ENCODE measurements at regions not wholly inside any gene's neighbourhood (a gene's known extent, or its start where the extent isn't known, plus 50 kb on each side); places are given as distances from the start of the nearest gene placed in this dataset.

DNA sequence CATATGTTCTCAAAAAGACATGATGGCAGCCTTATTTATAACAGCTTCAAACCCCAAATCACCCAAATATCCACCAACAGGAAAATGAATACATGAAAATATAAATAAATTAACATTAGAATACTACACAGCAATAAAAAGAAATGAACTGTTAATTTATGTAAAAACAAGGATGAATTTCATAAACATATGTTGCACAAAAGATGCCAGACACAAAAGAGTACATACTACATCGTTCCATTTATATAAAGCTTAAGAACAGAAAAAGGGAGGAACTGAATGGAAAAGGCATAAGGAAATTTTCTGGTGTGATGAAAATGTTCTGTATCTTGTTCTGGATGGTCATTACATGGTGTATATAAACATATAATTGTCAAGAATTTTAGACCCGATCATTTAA is 69.9 kb upstream of the TUSC7 start:
- DNase-seq (ENCODE audit: low read depth) = no peak

DNA sequence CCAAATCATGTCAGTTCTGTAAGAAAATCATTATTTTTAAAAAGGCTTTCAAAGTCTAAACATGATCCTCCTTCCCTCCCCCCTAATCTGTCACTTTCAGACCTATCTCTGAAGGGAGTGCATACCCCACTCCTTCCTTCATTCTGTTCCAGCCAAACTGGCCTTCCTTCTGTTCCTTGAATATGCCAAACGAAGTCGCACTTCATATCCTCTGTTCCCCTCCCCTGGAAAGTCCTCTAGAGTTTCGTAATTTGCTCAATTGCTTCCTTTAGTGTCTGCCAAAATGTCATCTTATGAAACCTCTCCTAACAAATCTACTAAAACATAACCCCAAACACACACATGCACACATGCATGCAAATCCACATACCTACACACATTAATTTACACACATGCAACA is 69.5 kb upstream of the TUSC7 start:
- DNase-seq (ENCODE audit: low read depth) = no peak

- DNase-seq (ENCODE audit: low read depth) = no peak
Observed at GRCh38 chr3:116643001-116643400, 66.6 kb upstream of the TUSC7 start.

GRCh38 chr3:116647996-116648395 is 61.6 kb upstream of the TUSC7 start:
- DNase-seq (ENCODE audit: low read depth) = no peak
